WTC11 (cell line): ENCODE measurements at regions not wholly inside any gene's neighbourhood (a gene's known extent, or its start where the extent isn't known, plus 50 kb on each side); places are given as distances from the start of the nearest gene placed in this dataset.

ENCODE experiments used
- ATAC-seq: fragments of 200-7000 bp; cut with Tn5 transposase; 2 replicates; pipeline ENCODE4 v1.10.0; 2021; ENCODE audit warnings: mild to moderate bottlenecking, moderate library complexity
- CTCF ChIA-PET: fragments of 300-600 bp; sonication (Branson Sonifier 250); formaldehyde crosslinking; loops from one replicate; lab custom pipeline; 2021; ENCODE audit warnings: antibody characterized with exemption; lab: Charles Lee
- POLR2A ChIA-PET: fragments of 350-600 bp; sonication (Branson Sonifier 250); formaldehyde crosslinking; loops from one replicate; lab custom pipeline; 2021; ENCODE audit warnings: antibody characterized with exemption; lab: Charles Lee
- DNase-seq: peaks from one replicate; pipeline ENCODE4 v3.0.0; 2021; ENCODE audit warnings: low spot score
- H3K27ac Mint-ChIP-seq: 2 replicates; pipeline ENCODE4 v1.8.0; 2021; ENCODE audit warnings: mixed read lengths
- H3K27me3 Mint-ChIP-seq: 2 replicates; pipeline ENCODE4 v1.8.0; 2021; ENCODE audit warnings: low read depth, mild to moderate bottlenecking, moderate library complexity, mixed read lengths
- H3K36me3 Mint-ChIP-seq: 2 replicates; pipeline ENCODE4 v1.8.0; 2021; ENCODE audit warnings: mixed read lengths
- H3K4me1 Mint-ChIP-seq: 2 replicates; pipeline ENCODE4 v1.8.0; 2022; ENCODE audit warnings: mixed read lengths
- H3K4me3 Mint-ChIP-seq: 2 replicates; pipeline ENCODE4 v1.8.0; 2021; ENCODE audit warnings: mild to moderate bottlenecking, moderate library complexity, mixed read lengths
- H3K9me3 Mint-ChIP-seq: 2 replicates; pipeline ENCODE4 v1.8.0; 2021; ENCODE audit warnings: mixed read lengths
- HMGA2 ChIP-seq: fragments of 250-450 bp; sonication (Bioruptor Pico); IDR thresholded peaks from 2 replicates; pipeline ENCODE4 v1.4.0; 2021; ENCODE audit warnings: mild to moderate bottlenecking, moderate library complexity
- JAZF1 ChIP-seq: fragments of 250-450 bp; sonication (Bioruptor Pico); IDR thresholded peaks from 2 replicates; pipeline ENCODE4 v1.9.0; 2021; ENCODE audit warnings: moderate library complexity, mild to moderate bottlenecking, inconsistent platforms
- KAT7 ChIP-seq: sonication (generic); formaldehyde crosslinking; IDR thresholded peaks from 2 replicates; pipeline ENCODE4 v1.8.1; 2023; ENCODE audit warnings: missing genetic modification reagents, mild to moderate bottlenecking, borderline replicate concordance
- NFATC4 ChIP-seq: fragments of 250-450 bp; sonication (Bioruptor Pico); IDR thresholded peaks from 2 replicates; pipeline ENCODE4 v1.9.0; 2021; ENCODE audit warnings: mild to moderate bottlenecking
- NR2C2 ChIP-seq: sonication (generic); formaldehyde crosslinking; IDR thresholded peaks from 2 replicates; pipeline ENCODE4 v1.8.0; 2022; ENCODE audit warnings: mild to moderate bottlenecking, missing genetic modification reagents
- RORB ChIP-seq: fragments of 250-450 bp; sonication (Bioruptor Pico); IDR thresholded peaks from 2 replicates; pipeline ENCODE4 v1.9.0; 2021; ENCODE audit warnings: mild to moderate bottlenecking
- TEAD4 ChIP-seq: sonication (generic); formaldehyde crosslinking; IDR thresholded peaks from 2 replicates; pipeline ENCODE4 v1.8.0; 2022; ENCODE audit warnings: mild to moderate bottlenecking, missing genetic modification reagents
- ZNF138 ChIP-seq: sonication (generic); formaldehyde crosslinking; conservative IDR thresholded peaks from 2 replicates; pipeline ENCODE4 v1.8.1; 2022; ENCODE audit warnings: mild to moderate bottlenecking, moderate library complexity, missing genetic modification reagents
- ZNF232 ChIP-seq: sonication (generic); formaldehyde crosslinking; IDR thresholded peaks from 2 replicates; pipeline ENCODE4 v1.8.0; 2022; ENCODE audit warnings: mild to moderate bottlenecking, missing genetic modification reagents
- TF ChIP-seq, protein P1 (sequence below): sonication (generic); formaldehyde crosslinking; IDR thresholded peaks from 2 replicates; pipeline ENCODE4 v1.8.1; 2023; ENCODE audit warnings: mild to moderate bottlenecking, missing genetic modification reagents
- TF ChIP-seq, protein P2 (sequence below): fragments of 250-450 bp; sonication (Bioruptor Pico); IDR thresholded peaks from 2 replicates; pipeline ENCODE4 v1.9.0; 2021; ENCODE audit warnings: mild to moderate bottlenecking, borderline replicate concordance
- TF ChIP-seq, protein P3 (sequence below): fragments of 250-450 bp; sonication (Bioruptor Pico); IDR thresholded peaks from 2 replicates; pipeline ENCODE4 v1.8.0; 2021; ENCODE audit warnings: mild to moderate bottlenecking
- TF ChIP-seq, protein P4 (sequence below): sonication (generic); formaldehyde crosslinking; IDR thresholded peaks from 2 replicates; pipeline ENCODE4 v1.8.1; 2022; ENCODE audit warnings: mild to moderate bottlenecking, moderate library complexity, missing genetic modification reagents
- TF ChIP-seq, protein P5 (sequence below): sonication (generic); formaldehyde crosslinking; IDR thresholded peaks from 2 replicates; pipeline ENCODE4 v1.8.1; 2023; ENCODE audit warnings: mild to moderate bottlenecking, missing genetic modification reagents
- TF ChIP-seq, protein P6 (sequence below): sonication (generic); formaldehyde crosslinking; IDR thresholded peaks from 2 replicates; pipeline ENCODE4 v1.8.1; 2023; ENCODE audit warnings: mild to moderate bottlenecking, missing genetic modification reagents, borderline replicate concordance
- TF ChIP-seq, protein P7 (sequence below): sonication (generic); formaldehyde crosslinking; IDR thresholded peaks from 2 replicates; pipeline ENCODE4 v1.8.0; 2023; ENCODE audit warnings: mild to moderate bottlenecking, missing genetic modification reagents
- TF ChIP-seq, protein P8 (sequence below): fragments of 200-600 bp; IDR thresholded peaks from 2 replicates; pipeline ENCODE4 v1.8.0; 2022; ENCODE audit warnings: antibody characterized with exemption
- TF ChIP-seq, protein P9 (sequence below): sonication (generic); formaldehyde crosslinking; IDR thresholded peaks from 2 replicates; pipeline ENCODE4 v1.8.1; 2022; ENCODE audit warnings: low read depth, mild to moderate bottlenecking, moderate library complexity, missing genetic modification reagents, borderline replicate concordance

DNA sequence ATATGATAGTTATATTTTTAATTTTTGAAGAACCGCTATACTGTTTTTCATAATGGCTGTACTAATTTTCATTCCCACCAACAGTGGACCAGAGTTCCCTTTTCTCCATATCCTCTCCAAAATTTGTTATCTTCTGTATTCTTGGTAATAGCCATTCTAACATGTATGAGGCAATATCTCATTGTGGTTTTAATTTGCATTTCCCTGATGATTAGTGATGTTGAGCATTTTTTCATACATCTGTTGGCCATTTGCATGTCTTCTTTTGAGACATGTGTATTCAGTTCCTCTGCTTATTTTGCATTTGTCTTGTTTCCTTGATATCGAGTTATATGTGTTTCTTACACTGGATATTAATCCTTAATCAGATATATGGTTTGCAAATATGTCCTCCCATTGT lies 770.8 kb upstream of the MBL2 start:
- Mint-ChIP-seq H3K9me3 (peaks cover 24% of the 10 kb centered on the region), H3K27me3 (no peaks in the 10 kb centered on the region), H3K4me1 (peaks cover 14% of the 10 kb centered on the region), H3K36me3 (peaks cover 23% of the 10 kb centered on the region), H3K27ac (no peak overlapping the region), H3K4me3 (no peak overlapping the region)
- ChIA-PET POLR2A (no interaction called here), CTCF (no interaction called here)
- ATAC-seq = no peak
- no peak for DNase-seq
- TF ChIP-seq TEAD4 (CRISPR knock-in tag) (no peak), ZNF232 (CRISPR knock-in tag) (no peak), NR2C2 (no peak), RORB (CRISPR knock-in tag) (no peak), KAT7 (CRISPR knock-in tag) (no peak), JAZF1 (CRISPR knock-in tag) (no peak), ZNF138 (CRISPR knock-in tag) (no peak), HMGA2 (CRISPR knock-in tag) (no peak), NFATC4 (CRISPR knock-in tag) (no peak)
- TF ChIP-seq, protein P1, sequence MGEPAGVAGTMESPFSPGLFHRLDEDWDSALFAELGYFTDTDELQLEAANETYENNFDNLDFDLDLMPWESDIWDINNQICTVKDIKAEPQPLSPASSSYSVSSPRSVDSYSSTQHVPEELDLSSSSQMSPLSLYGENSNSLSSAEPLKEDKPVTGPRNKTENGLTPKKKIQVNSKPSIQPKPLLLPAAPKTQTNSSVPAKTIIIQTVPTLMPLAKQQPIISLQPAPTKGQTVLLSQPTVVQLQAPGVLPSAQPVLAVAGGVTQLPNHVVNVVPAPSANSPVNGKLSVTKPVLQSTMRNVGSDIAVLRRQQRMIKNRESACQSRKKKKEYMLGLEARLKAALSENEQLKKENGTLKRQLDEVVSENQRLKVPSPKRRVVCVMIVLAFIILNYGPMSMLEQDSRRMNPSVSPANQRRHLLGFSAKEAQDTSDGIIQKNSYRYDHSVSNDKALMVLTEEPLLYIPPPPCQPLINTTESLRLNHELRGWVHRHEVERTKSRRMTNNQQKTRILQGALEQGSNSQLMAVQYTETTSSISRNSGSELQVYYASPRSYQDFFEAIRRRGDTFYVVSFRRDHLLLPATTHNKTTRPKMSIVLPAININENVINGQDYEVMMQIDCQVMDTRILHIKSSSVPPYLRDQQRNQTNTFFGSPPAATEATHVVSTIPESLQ (CRISPR knock-in tag) = no peak
- TF ChIP-seq, protein P2, sequence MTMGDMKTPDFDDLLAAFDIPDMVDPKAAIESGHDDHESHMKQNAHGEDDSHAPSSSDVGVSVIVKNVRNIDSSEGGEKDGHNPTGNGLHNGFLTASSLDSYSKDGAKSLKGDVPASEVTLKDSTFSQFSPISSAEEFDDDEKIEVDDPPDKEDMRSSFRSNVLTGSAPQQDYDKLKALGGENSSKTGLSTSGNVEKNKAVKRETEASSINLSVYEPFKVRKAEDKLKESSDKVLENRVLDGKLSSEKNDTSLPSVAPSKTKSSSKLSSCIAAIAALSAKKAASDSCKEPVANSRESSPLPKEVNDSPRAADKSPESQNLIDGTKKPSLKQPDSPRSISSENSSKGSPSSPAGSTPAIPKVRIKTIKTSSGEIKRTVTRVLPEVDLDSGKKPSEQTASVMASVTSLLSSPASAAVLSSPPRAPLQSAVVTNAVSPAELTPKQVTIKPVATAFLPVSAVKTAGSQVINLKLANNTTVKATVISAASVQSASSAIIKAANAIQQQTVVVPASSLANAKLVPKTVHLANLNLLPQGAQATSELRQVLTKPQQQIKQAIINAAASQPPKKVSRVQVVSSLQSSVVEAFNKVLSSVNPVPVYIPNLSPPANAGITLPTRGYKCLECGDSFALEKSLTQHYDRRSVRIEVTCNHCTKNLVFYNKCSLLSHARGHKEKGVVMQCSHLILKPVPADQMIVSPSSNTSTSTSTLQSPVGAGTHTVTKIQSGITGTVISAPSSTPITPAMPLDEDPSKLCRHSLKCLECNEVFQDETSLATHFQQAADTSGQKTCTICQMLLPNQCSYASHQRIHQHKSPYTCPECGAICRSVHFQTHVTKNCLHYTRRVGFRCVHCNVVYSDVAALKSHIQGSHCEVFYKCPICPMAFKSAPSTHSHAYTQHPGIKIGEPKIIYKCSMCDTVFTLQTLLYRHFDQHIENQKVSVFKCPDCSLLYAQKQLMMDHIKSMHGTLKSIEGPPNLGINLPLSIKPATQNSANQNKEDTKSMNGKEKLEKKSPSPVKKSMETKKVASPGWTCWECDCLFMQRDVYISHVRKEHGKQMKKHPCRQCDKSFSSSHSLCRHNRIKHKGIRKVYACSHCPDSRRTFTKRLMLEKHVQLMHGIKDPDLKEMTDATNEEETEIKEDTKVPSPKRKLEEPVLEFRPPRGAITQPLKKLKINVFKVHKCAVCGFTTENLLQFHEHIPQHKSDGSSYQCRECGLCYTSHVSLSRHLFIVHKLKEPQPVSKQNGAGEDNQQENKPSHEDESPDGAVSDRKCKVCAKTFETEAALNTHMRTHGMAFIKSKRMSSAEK (CRISPR knock-in tag) = no peak
- TF ChIP-seq, protein P3, sequence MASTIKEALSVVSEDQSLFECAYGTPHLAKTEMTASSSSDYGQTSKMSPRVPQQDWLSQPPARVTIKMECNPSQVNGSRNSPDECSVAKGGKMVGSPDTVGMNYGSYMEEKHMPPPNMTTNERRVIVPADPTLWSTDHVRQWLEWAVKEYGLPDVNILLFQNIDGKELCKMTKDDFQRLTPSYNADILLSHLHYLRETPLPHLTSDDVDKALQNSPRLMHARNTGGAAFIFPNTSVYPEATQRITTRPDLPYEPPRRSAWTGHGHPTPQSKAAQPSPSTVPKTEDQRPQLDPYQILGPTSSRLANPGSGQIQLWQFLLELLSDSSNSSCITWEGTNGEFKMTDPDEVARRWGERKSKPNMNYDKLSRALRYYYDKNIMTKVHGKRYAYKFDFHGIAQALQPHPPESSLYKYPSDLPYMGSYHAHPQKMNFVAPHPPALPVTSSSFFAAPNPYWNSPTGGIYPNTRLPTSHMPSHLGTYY (CRISPR knock-in tag) = no peak
- TF ChIP-seq, protein P4, sequence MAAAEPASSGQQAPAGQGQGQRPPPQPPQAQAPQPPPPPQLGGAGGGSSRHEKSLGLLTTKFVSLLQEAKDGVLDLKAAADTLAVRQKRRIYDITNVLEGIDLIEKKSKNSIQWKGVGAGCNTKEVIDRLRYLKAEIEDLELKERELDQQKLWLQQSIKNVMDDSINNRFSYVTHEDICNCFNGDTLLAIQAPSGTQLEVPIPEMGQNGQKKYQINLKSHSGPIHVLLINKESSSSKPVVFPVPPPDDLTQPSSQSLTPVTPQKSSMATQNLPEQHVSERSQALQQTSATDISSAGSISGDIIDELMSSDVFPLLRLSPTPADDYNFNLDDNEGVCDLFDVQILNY (CRISPR knock-in tag) = no peak
- TF ChIP-seq, protein P5, sequence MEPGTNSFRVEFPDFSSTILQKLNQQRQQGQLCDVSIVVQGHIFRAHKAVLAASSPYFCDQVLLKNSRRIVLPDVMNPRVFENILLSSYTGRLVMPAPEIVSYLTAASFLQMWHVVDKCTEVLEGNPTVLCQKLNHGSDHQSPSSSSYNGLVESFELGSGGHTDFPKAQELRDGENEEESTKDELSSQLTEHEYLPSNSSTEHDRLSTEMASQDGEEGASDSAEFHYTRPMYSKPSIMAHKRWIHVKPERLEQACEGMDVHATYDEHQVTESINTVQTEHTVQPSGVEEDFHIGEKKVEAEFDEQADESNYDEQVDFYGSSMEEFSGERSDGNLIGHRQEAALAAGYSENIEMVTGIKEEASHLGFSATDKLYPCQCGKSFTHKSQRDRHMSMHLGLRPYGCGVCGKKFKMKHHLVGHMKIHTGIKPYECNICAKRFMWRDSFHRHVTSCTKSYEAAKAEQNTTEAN (CRISPR knock-in tag) = no peak
- TF ChIP-seq, protein P6, sequence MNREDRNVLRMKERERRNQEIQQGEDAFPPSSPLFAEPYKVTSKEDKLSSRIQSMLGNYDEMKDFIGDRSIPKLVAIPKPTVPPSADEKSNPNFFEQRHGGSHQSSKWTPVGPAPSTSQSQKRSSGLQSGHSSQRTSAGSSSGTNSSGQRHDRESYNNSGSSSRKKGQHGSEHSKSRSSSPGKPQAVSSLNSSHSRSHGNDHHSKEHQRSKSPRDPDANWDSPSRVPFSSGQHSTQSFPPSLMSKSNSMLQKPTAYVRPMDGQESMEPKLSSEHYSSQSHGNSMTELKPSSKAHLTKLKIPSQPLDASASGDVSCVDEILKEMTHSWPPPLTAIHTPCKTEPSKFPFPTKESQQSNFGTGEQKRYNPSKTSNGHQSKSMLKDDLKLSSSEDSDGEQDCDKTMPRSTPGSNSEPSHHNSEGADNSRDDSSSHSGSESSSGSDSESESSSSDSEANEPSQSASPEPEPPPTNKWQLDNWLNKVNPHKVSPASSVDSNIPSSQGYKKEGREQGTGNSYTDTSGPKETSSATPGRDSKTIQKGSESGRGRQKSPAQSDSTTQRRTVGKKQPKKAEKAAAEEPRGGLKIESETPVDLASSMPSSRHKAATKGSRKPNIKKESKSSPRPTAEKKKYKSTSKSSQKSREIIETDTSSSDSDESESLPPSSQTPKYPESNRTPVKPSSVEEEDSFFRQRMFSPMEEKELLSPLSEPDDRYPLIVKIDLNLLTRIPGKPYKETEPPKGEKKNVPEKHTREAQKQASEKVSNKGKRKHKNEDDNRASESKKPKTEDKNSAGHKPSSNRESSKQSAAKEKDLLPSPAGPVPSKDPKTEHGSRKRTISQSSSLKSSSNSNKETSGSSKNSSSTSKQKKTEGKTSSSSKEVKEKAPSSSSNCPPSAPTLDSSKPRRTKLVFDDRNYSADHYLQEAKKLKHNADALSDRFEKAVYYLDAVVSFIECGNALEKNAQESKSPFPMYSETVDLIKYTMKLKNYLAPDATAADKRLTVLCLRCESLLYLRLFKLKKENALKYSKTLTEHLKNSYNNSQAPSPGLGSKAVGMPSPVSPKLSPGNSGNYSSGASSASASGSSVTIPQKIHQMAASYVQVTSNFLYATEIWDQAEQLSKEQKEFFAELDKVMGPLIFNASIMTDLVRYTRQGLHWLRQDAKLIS (CRISPR knock-in tag) = no peak
- TF ChIP-seq, protein P7, sequence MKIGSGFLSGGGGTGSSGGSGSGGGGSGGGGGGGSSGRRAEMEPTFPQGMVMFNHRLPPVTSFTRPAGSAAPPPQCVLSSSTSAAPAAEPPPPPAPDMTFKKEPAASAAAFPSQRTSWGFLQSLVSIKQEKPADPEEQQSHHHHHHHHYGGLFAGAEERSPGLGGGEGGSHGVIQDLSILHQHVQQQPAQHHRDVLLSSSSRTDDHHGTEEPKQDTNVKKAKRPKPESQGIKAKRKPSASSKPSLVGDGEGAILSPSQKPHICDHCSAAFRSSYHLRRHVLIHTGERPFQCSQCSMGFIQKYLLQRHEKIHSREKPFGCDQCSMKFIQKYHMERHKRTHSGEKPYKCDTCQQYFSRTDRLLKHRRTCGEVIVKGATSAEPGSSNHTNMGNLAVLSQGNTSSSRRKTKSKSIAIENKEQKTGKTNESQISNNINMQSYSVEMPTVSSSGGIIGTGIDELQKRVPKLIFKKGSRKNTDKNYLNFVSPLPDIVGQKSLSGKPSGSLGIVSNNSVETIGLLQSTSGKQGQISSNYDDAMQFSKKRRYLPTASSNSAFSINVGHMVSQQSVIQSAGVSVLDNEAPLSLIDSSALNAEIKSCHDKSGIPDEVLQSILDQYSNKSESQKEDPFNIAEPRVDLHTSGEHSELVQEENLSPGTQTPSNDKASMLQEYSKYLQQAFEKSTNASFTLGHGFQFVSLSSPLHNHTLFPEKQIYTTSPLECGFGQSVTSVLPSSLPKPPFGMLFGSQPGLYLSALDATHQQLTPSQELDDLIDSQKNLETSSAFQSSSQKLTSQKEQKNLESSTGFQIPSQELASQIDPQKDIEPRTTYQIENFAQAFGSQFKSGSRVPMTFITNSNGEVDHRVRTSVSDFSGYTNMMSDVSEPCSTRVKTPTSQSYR (CRISPR knock-in tag) = no peak
- TF ChIP-seq, protein P8, sequence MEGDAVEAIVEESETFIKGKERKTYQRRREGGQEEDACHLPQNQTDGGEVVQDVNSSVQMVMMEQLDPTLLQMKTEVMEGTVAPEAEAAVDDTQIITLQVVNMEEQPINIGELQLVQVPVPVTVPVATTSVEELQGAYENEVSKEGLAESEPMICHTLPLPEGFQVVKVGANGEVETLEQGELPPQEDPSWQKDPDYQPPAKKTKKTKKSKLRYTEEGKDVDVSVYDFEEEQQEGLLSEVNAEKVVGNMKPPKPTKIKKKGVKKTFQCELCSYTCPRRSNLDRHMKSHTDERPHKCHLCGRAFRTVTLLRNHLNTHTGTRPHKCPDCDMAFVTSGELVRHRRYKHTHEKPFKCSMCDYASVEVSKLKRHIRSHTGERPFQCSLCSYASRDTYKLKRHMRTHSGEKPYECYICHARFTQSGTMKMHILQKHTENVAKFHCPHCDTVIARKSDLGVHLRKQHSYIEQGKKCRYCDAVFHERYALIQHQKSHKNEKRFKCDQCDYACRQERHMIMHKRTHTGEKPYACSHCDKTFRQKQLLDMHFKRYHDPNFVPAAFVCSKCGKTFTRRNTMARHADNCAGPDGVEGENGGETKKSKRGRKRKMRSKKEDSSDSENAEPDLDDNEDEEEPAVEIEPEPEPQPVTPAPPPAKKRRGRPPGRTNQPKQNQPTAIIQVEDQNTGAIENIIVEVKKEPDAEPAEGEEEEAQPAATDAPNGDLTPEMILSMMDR = no peak
- TF ChIP-seq, protein P9, sequence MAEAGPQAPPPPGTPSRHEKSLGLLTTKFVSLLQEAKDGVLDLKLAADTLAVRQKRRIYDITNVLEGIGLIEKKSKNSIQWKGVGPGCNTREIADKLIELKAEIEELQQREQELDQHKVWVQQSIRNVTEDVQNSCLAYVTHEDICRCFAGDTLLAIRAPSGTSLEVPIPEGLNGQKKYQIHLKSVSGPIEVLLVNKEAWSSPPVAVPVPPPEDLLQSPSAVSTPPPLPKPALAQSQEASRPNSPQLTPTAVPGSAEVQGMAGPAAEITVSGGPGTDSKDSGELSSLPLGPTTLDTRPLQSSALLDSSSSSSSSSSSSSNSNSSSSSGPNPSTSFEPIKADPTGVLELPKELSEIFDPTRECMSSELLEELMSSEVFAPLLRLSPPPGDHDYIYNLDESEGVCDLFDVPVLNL (CRISPR knock-in tag) = no peak
